ENCODE measurements at regions not wholly inside any gene's neighbourhood (a gene's known extent, or its start where the extent isn't known, plus 50 kb on each side); places are given as distances from the start of the nearest gene placed in this dataset.
"Not testable (repeated sequence)": the region's sequence is repeated elsewhere in the genome, so short reads cannot be mapped to it uniquely, and the experiment has no call there.

GRCh38 chr9:88886762-88887161, 104.5 kb upstream of the S1PR3 start:
- TF ChIP-seq, protein P1, sequence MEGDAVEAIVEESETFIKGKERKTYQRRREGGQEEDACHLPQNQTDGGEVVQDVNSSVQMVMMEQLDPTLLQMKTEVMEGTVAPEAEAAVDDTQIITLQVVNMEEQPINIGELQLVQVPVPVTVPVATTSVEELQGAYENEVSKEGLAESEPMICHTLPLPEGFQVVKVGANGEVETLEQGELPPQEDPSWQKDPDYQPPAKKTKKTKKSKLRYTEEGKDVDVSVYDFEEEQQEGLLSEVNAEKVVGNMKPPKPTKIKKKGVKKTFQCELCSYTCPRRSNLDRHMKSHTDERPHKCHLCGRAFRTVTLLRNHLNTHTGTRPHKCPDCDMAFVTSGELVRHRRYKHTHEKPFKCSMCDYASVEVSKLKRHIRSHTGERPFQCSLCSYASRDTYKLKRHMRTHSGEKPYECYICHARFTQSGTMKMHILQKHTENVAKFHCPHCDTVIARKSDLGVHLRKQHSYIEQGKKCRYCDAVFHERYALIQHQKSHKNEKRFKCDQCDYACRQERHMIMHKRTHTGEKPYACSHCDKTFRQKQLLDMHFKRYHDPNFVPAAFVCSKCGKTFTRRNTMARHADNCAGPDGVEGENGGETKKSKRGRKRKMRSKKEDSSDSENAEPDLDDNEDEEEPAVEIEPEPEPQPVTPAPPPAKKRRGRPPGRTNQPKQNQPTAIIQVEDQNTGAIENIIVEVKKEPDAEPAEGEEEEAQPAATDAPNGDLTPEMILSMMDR (IDR thresholded peaks at IDR 0.05) = not testable (repeated sequence)
- not testable (repeated sequence) for TF ChIP-seq POLR2A, EP300 (IDR thresholded peaks at IDR 0.05)

All from gastroesophageal sphincter (tissue), 3 donors.